ENCODE measurements at regions not wholly inside any gene's neighbourhood (a gene's known extent, or its start where the extent isn't known, plus 50 kb on each side); places are given as distances from the start of the nearest gene placed in this dataset.

- TF ChIP-seq, protein P1, sequence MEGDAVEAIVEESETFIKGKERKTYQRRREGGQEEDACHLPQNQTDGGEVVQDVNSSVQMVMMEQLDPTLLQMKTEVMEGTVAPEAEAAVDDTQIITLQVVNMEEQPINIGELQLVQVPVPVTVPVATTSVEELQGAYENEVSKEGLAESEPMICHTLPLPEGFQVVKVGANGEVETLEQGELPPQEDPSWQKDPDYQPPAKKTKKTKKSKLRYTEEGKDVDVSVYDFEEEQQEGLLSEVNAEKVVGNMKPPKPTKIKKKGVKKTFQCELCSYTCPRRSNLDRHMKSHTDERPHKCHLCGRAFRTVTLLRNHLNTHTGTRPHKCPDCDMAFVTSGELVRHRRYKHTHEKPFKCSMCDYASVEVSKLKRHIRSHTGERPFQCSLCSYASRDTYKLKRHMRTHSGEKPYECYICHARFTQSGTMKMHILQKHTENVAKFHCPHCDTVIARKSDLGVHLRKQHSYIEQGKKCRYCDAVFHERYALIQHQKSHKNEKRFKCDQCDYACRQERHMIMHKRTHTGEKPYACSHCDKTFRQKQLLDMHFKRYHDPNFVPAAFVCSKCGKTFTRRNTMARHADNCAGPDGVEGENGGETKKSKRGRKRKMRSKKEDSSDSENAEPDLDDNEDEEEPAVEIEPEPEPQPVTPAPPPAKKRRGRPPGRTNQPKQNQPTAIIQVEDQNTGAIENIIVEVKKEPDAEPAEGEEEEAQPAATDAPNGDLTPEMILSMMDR (IDR thresholded peaks at IDR 0.05): no peak
- no peak for TF ChIP-seq POLR2A (IDR thresholded peaks at IDR 0.05)
These were observed 324.1 kb upstream of the RASGRP1 start for GRCh38 chr15:38888701-38889221.
